ENCODE measurements at regions not wholly inside any gene's neighbourhood (a gene's known extent, or its start where the extent isn't known, plus 50 kb on each side); places are given as distances from the start of the nearest gene placed in this dataset.
"Not testable (repeated sequence)": the region's sequence is repeated elsewhere in the genome, so short reads cannot be mapped to it uniquely, and the experiment has no call there.

DNA sequence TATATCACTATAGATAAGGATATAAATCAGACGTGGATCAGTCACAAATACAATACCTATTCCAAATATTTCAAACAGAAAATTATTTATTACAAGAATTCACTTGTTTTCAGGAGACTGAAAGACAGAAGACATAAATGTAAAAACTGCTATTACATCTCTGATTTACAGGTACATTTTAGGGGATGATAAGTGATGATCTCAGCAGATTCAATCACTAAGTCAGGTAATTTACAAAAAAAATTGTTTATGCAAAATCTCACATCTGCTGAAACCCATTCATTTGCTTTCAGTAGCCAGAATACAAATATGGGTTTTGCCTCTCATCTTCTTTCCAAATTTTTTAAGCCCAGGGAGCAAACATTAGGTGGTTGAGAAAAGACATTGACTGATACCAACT lies 1648.4 kb upstream of the RAG2 start:
- no peak for DNase-seq

DNA sequence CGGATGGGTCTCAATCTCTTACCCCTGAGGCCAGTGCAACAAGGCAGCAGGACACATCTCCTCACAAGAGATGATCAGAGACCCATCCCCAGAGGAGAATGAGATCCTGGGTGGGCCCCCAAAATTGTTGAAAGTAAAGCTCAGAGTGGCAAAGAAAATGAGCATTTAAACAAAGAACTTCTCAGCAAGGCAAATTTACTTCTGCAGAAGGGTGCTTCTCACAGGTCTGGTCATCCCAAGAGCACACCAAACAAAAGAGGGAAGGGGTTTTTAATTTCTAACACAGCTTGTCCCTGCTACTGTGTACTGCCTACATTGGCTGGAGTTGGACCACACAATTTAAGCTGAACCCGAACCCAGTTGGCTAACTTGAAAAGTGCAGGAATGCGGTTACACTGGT lies 1628.6 kb upstream of the RAG2 start:
- no peak for DNase-seq

DNA sequence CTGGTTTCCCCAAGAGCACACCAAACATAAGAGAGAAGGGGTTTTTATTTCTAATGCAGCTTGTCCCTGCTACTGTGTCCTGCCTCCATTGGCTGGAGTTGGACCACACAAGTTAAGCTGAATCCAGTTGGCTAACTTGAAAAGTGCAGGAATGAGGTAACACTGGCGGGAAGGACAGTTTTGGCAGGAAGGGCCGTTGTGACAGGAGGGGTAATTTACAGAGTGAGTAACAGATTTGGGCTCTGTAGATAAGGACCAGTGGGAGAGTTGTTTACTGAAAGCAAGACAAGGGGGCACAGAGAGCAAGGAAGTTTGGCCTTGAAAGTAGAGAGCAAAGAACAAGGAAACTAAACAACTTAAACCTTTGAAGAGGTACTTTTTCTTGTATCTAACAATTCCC lies 1623.3 kb upstream of the RAG2 start:
- DNase-seq: no peak

DNA sequence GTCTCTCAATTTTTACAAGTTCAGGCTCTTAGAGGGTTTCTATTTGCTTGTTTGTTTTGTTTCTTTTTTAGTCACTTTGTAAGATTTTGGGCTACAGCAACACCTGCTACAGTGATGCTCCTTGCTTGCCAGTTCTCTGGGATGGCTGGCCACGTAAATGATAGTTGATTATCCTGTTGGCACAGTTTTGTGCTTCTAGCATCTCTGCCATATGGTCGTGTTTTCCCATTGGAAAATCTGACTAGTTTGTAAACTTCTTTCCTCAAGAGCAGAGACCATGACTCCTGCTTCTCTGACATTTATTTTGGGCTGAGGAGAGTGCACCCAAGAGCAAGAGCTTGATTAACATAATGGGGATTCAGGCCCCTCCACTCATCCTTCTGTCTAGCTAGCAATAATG lies 1621.6 kb upstream of the RAG2 start:
- no peak for DNase-seq

DNA sequence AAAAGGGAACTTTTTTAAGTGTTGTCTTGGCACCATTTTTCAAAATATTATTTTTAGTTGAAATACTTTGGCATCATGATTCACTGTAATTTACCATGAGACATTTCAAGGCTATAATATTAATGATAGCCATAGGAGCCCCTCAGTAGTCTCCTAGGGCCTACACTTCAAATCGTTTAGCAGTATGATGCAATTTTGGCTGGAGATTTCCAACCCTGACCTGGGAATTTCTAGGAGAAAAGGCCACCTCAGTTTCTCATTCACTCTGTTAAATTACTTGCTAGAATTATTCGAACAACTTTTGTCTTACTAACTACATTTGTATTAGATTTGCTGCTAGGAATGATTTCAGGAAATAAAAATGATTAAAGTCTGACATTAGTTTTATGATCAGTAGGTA lies 1610.9 kb upstream of the RAG2 start:
- DNase-seq: no peak

DNA sequence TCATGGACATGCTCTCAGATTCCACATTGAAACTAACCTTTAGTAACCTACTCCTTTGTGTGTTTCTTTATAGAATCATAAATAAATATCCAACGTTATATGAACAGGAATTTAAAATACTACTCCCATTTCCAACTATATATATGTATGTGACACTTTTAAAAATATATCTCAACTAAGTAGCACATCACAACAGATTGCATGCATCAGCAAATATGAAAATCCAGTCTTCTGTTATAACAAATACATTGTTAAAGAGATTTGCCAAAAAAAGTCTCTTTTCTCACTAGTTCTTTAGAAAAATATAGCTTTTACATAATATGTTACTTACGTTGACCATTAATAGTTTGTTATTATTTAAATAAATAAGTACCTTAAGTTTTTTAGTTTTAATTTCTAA lies 1608.6 kb upstream of the RAG2 start:
- no peak for DNase-seq

DNA sequence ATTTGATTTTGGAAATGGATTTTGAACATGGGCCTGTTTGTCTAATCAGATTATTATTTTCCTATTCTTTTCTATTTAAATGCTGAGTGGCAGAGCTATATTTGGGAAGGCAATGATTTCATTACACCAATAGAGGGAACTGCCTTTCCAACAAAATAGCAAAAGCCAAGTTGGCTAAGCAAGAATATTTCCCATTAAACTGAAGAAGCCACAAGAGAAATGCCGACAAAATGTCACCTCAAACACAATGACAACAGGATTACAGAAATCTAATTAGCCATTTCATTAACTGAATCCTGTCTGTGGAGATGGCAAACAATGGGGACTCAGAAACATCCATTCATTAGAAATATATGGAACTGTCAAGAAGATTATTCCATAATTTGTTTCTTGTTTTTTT lies 1593.1 kb upstream of the RAG2 start:
- no peak for DNase-seq

DNA sequence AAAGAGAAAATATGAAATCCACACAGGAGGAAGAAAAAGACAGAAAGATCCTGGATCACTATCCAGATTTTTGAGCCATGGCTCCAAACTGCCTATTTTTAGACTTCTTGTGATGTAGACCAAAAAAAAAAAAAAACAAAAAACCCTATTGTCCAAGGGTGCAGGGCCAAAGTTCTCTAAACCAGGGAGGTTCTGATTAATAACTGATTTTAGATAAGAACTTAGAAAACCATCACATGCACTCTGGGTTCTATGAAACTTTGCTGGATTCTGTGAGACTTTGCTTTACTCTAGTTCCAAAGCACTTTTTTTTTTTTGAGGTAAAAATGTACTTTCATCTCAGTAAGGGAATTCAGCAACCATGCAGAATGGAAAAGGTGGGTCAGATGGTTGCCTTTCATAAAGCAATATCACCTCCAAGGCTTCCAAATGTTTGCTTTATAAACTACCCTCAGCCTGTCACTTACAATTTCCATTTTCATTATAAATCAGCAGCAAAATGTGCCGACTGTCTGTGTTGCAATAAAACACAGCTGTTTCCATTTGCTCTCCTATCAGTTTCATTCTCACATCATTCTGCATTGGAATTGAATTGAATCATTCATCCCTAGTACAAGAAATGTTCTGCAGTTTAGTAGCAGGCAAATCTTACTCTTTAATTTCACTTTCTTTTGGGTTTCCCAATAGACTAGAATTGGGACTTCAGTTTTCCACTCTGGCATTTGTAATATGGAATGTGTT lies 1584.3 kb upstream of the RAG2 start:
- DNase-seq: no peak

DNA sequence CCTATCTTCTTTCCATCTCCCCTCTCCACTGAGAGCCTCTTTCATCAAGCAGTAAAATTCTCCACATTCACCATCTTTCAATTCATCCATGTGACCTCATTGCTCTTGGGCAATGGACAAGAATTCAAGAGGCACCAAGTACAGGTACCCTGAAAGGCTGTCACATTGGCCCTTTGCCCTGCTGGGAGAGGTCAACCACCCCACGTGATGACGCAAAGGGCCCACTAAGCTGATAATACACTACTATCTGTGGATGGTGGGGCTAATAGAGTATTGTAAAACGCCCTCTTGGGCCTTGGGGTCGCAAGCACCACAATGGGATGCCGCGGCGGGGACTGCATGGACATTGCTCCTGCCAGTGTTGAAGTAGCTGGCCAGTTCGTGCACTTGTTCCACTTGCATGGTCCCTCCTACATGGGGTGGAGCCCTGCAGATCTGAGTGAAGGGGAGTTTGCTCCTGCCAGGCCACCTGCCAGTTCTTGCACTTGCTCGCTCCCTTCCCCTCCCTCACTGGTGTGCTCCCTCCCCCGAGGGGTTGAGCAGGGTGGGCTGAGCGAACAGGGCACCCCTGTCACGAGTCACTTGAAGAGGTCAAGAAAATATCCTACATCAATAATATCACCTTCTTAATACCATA lies 1578.8 kb upstream of the RAG2 start:
- no peak for DNase-seq

DNA sequence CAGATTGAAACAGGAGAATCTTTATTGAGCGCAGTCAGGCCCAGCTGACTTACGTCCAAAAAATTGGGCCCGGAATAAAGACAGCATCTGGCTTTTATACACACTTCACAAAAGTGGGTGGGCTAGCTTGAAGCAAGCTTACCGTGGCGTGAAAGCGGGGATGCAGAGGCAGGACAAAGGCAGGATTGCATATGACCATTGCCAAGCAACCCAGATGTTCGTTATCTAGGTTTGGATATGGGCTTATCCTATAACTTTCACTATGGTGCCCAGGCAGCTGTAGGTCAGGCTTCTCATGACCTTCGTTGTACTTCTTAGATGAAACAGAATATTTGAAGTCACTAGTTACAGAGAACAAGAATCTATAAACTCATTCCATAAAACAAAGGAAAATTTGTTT lies 1575.6 kb upstream of the RAG2 start:
- no peak for DNase-seq

DNA sequence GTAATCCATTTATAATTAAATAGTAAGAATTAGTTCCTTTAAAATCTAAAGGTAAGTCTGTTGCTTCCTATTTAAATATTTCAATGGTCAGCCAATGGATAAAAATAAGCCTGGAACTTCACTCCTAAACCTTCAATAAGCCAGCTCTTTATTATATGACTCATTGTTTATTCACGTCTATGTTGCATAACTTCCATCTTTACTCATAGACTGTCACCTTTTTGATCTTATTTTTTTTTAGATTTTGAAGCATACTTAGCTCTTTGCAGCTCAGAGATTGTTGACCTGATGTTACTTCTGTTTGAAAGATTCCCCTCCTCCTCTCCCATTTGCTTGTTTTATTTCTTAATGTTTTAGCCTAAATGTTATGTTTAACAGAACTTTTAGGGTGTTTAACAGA lies 1571.2 kb upstream of the RAG2 start:
- no peak for DNase-seq

DNA sequence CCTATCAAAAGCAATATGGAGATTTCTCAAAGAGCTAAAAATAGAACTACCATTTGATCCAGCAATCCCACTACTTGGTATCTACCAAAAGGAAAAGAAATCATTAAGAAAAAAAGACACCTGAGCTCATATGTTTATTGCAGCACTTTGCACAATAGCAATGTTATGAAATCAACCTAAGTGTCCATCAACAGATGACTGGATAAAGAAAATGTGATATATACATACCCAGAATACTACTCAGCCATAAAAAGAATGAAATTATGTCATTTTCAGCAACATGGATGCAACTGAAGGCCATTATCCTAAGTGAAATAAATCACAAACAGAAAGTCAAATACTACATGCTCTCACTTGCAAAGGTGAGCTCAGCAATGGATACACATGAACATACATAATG lies 1565.5 kb upstream of the RAG2 start:
- no peak for DNase-seq

DNA sequence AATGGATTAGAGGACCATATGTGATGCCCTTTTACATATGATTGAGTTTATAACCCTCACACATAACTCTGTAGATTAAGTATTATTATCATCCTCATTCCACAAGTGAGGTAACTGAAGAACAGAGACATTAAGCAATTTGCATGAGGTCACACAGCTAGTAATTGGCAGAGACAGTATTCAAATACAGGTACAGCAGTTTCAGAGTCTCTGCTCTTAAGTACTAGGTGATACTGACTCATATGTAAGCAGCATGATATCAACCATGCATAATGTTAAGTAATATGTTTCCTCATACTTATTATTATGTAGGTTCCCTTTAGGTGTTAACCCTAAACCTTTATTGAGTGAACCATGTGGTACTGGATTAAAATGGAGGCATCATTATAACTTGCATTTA lies 1562.4 kb upstream of the RAG2 start:
- DNase-seq: no peak

DNA sequence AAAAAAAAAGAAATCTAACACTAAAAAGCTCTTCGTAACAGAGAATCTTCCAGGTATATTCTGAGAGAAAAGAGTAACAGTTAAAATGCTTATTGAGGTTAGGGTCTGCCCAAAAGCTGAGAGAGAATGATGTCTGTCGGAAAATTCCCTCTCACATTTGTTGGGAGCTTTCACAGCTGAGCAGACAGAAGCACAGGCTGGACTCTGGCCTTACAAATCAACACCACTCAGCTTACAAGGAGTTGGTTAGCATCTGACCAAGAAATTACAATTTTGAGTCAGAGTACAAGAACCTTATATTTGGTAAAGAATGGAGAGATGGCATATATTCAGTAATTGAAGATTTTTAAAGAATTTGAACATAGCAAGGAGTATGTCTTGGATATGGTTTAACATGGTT lies 1561.0 kb upstream of the RAG2 start:
- DNase-seq: no peak

DNA sequence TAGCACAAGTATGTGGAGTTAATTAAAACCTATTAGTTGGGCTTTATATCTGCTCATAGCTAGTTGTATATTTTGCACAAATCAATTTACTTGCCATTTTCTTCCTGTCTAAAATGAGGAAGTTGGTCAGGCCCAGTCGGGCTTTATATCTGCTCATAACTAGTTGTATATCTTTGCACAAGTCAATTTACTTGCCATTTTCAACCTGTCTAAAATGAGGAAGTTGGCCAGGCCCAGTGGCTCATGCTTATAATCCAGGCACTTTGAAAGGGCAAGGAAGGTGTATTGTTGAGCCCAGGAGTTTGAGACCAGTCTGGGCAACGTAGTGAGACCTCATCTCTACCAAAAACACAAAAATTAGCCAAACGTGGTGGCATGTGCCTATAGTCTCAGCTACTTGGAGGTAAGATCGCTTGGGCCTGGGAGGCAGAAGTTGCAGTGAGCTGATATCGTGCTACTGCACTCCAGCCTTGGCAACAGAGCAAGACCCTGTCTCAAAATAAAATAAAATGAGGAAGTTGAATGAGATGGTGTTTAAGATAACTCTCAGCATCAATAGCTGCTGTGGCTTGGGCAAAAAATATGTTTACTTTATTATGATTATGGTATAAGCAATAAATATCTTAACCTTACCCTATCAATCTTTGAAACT lies 1558.6 kb upstream of the RAG2 start:
- peak; percentile 43 for DNase-seq

DNA sequence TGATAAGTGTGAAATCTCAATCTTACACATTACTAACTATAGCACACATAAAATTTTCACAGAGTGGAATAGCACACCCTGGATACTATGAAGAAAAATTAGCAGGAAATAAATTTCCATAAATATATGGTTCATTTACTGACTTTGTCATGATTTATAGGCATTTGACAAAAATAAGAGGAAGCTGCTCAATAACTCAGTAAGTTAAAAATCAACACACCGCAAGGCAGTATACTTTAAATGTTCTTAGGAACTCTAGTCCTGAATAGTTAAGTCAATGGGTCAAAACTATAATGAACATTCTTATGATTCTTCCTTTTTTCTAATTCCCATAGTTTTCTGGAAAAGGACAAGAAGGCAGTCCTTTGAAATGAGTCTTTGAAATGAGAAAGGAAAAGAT lies 1557.8 kb upstream of the RAG2 start:
- DNase-seq: no peak

DNA sequence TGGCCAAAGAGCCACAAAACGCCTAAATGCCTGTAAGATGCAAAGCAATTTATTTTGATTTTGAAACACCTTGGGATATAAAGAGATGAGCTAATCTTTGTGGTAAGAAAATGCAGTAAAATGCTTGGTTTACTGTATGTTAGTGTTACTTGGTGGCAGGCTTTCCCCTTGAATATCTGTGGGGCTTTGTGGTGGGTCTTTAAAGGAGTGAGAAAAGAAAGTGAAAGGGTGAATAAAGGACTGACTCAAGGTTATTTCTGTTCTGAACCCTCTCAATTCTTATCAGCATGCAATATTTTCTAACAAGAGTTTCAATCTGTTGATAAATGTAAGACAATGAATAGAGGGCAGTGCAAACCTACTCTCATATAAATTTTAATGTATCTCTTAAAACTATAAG lies 1555.9 kb upstream of the RAG2 start:
- DNase-seq: no peak

DNA sequence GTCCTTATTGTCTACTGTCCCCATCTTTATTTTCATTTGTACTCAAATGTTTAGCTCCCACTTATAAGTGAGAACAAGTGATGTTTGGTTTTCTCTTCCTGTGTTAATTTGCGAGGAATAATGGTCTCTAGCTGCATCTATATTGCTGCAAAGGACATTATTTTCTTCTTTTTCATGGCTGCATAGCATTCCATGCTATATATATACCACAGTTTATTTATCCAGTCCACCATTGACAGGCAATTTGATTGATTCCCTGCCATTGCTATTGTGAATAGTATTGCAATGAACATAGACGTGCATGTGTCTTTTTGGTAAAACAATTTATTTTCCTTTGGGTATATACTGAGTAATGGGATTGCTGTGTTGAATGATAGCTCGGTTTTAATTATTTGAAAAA lies 1545.8 kb upstream of the RAG2 start:
- DNase-seq: no peak

DNA sequence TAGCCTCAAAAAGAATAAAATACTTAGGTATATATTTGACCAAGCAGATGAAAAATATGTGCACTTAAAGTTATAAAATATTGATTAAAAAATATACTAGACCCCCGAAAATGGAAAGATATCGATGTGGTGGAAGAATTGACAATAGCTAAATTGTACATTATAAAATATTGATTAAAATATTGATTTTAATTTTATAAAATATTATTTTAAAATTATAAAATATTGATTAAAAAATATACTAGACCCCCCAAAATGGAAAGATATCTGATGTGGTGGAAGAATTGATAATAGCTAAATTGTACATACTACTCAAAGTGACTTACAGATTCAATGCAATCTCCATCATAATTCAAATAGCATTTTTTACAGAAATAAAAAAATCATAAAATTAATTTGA lies 1540.9 kb upstream of the RAG2 start:
- no peak for DNase-seq

DNA sequence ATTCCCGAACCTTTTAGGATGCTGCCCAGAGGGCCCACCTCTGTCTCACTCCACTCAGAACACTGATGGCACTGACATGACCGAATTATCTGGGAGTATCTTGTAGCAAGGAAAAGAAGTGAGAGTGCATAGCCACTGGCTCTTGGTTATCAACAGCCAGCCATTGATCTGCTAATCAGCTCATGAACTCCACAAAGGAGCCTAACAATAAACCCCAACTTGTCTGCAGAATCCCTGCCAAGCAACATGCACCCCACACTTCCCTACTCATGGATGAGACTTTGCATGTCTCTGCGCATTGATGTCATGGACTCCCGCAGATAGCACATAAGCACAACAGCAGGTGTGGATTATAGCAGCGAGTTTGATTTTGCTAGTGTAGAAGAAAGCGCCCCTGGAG lies 1538.9 kb upstream of the RAG2 start:
- DNase-seq: no peak

DNA sequence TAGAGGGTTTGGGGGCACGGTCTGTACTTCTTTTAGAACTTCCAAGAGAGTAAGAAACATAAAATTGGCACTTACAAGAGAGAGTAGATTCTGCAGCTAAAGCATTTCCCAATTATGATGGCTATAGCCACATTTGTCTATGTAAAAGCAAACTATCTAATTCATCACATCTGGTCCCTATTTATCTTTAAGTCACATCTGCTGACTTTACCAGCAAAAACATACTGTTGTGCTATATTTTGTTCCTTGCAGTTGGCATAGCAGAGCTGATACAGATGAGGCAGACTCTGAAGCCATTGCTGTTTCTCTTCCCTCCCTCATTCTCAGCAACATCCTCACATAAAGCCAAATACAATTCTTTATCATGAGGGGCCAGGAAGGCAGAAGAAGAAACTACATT lies 1533.5 kb upstream of the RAG2 start:
- no peak for DNase-seq

DNA sequence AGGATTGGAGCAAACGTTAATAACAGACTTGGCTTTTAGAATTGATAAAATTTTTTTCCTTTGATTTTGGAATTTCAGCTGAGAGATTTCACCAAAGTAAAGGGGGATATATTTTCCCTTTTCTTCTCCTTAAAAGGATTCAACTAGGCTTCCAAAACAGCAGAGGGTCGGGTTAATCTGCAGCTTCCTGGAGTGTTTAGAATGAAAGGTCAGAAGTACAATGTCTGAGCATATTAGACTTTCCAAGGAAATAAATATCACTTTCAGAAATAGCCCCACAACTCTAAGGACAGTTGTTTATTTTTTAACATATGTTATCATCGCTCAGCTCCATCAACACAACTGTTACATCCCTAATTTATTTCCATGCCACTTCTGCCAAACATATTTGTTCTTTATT lies 1532.9 kb upstream of the RAG2 start:
- DNase-seq: no peak

DNA sequence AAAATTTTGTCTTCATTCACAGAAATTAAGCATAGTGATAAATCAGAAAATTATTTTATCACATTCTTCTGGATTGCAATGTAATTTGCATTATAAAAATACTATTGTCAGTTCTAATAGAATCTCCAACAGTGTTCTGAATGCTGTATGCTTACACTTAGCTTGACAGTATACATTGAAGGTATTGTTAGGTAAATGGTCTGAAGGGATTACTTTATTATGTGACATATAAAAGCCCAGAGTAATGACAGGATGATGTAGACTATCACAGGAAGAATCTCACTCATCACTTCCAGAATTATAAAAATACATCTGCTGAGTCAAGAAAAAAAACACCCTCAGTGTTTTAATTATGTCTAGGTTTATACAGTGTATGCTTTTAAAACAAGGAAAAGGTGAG lies 1532.5 kb upstream of the RAG2 start:
- no peak for DNase-seq

DNA sequence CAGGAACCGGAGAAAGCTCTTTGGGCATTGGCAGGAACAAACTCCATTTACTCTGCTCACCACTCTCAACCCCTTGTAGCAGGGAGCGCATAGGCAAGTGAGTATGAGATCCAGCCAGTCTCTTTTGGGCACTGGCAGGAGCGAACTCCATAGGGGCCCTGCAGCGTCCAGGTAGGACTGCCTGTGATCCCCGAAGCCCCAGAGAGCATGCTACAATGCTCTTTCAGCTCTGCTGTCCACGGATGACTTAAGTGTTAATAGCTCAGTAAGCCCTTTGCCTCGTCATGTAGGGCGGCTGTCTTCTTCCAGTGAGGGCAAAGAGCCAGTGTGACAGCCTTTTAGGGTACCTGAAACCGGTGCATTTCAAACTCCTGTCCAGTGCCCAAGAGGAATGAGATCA lies 1525.6 kb upstream of the RAG2 start:
- no peak for DNase-seq

DNA sequence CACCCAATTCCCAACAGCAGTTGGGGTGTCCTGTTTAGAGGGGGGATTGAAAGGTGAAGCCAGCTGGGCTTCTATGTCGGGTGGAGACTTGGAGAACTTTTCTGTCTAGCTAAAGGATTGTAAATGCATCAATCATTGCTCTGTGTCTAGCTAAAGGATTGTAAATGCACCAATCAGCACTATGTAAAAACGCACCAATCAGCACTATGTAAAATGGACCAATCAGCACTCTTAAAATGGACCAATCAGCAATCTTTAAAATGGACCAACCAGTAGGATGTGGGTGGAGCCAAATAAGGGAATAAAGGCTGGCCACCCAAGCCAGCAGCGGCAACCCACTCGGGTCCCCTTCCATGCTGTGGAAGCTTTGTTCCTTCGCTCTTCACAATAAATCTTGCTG lies 1518.6 kb upstream of the RAG2 start:
- not testable (repeated sequence) for DNase-seq

Measured in MV-4-11 (cell line).